H1 (cell line): ENCODE measurements at regions not wholly inside any gene's neighbourhood (a gene's known extent, or its start where the extent isn't known, plus 50 kb on each side); places are given as distances from the start of the nearest gene placed in this dataset.

Experiments
- CHD1 ChIP-seq: IDR thresholded peaks from 2 replicates; pipeline ENCODE4 v1.6.1; 2012; ENCODE audit warnings: low read depth, low read length, improper control_type of control experiment
- CTCF ChIP-seq, 3 experiments: IDR thresholded peaks; 1 replicate in 2 of 3; 2 replicates in 1 of 3; pipeline versions ENCODE4 v1.5.1 to v1.6.1; 2011; ENCODE audit warnings: low read length in 3 of 3, mild to moderate bottlenecking in 3 of 3, inconsistent platforms in 2 of 3, low read depth in 1 of 3, moderate library complexity in 1 of 3; ENCODE audit not compliant: insufficient read depth in 1 of 3; ENCODE audit errors: control extremely low read depth in 1 of 3
- EZH2 ChIP-seq: fragments of 200-600 bp; sonication (generic); IDR thresholded peaks from 2 replicates; pipeline ENCODE4 v1.7.1; 2012; ENCODE audit warnings: low read depth, mild to moderate bottlenecking, moderate library complexity, low read length, inconsistent platforms; ENCODE audit not compliant: severe bottlenecking
- JUND ChIP-seq: IDR thresholded peaks from 2 replicates; pipeline ENCODE4 v1.6.1; 2011; ENCODE audit warnings: mild to moderate bottlenecking, improper control_type of control experiment, low read length
- MAX ChIP-seq: IDR thresholded peaks from 2 replicates; pipeline ENCODE4 v1.6.1; 2012; ENCODE audit warnings: inconsistent platforms
- POLR2AphosphoS5 ChIP-seq: IDR thresholded peaks from 2 replicates; pipeline ENCODE4 v1.6.1; 2011; ENCODE audit warnings: low read depth, low read length

- TF ChIP-seq CTCF (IDR thresholded peaks at IDR 0.05; ENCODE audit: control extremely low read depth in 1 of 3, insufficient read depth in 1 of 3, low read depth in 1 of 3, low read length in 3 of 3) = no peak
- TF ChIP-seq JUND = no peak
- TF ChIP-seq POLR2AphosphoS5 = no peak
- TF ChIP-seq EZH2 = no peak
- no peak for TF ChIP-seq MAX
- no peak for TF ChIP-seq CHD1
These were observed 278.0 kb downstream of the PDGFC start for GRCh38 chr4:156693557-156693956.
